HG02943 (cell line): ENCODE measurements at regions not wholly inside any gene's neighbourhood (a gene's known extent, or its start where the extent isn't known, plus 50 kb on each side); places are given as distances from the start of the nearest gene placed in this dataset.
"Not testable (repeated sequence)": the region's sequence is repeated elsewhere in the genome, so short reads cannot be mapped to it uniquely, and the experiment has no call there.

ENCODE experiments used
- ATAC-seq: cut with Tn5 transposase; IDR thresholded peaks from one replicate; pipeline ENCODE4 v1.9.1; 2021; ENCODE audit warnings: mild to moderate bottlenecking, low read depth, moderate library complexity; ENCODE audit not compliant: unreplicated experiment

DNA sequence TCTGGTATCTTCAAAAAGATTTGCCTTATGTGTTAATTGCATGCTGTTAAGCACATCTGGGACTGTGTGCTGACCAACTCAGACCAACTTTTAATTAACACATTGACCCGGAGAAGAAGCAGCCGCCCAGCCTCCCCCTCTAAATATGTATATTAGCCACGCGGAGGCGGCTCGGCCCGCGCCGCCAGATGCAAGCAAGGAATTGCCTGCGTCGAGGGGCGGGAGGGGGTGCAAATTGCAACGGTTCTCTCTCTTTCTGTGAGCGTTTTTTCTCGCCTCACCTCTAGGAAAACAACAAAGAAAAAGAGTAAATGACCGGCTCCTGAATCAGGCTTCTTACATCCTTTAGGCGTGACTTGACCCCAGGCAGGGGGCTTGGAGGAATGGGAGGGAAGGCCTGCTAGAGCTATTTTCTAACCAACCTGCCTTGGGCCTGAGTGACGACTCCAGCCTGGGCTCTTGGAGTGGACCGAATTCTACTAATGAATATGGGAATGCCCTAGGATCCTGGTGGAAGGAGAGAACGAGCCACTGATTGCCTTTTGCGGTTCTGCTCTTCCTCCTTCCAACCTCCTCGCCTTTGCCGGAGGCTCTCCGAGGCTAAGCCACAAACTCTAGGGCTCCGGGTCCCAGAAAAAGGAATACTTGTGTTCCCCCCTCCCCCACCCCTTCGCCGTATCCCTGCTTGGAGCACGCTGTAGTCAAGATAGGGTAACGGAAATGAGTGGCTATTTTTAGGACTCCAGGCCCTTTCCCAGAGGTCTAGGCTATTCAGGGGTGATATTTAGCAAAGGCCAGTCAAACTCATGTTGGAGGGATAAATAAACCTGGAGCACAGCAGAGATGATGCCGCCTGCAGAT, 417.0 kb upstream of the ESRRG start:
- ATAC-seq: no peak

DNA sequence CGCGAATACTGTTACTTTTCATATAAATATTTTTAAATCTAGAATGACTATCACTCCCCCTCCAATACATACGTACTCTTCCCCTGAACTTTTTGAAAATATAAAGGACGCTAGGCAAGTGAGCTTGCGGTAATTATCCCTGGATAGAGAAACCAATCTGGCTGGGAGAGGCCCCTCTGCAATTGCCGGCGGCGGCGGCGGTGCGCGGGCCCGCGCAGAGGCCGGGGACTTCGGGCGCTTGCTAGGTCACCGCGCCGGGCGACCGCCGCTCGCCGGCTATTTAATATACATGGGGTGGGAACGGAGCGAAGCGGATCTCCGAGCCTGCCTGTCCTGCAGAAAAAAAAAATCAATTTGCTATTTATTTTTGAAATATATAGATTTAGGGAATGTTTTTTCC, 416.3 kb upstream of the ESRRG start:
- no peak for ATAC-seq

- ATAC-seq: no peak
Measured at GRCh38 chr1:217138799-217139466, 415.7 kb upstream of the ESRRG start.

DNA sequence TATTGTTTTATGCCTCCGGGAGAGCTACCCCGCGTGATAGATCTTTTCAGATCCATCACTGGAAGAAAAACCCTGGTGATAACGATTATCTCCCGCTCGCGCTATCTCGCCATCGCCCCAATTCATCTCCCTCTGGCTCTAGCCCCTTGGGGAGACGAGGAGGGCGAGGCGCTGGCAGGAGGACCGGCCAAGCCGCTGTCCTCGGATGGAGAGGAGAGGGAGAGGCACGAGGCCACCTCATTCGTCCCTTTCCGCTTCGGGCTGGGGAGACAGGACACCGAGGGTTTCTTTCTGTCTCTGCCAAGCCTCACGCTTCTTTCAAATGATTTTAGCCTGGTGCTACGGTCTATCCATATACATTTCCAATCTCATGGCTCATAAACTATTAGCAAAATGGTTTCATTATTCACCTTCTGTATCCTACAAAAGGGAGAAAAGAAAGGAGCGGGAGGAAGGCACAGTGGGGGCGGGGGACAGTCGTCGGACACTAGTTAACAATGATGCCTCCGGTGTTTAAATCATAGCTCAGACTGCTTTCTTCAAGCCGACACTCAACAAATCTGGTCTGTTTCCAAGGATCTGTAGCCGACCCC, 415.0 kb upstream of the ESRRG start:
- no peak for ATAC-seq

DNA sequence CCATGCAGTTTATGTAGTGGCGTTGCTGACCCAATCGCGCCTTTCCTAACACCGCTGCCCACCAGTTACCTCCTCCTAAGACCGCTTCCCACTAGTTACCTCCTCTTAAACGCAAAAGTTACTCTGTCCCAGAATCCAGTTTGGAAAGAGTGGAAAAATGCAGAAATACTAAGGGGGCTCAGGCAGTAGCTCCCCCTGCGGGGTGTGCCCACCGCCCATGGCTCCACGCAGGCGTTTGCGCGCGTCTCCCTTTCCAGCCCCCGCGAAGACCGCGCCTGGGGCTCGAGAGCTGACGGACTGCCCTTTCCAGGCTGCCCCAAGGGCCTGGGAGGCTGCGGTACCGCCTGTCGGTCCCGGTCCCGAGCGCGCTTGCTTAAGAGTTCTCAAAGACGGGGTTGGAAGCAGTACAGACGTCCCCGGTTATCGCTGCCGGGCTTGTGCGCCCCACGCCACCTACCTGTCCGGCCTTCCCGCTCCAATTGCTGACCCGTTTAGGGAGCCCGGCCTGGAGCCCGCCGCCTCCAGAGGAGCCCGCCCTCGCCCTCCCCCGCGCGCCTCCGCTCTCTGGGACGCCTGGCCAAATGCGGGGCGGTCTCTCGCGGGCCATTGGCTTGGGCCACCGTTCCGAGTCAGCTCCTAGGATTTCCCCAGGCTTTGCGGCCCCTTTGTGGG, 414.1 kb upstream of the ESRRG start:
- ATAC-seq: no peak

DNA sequence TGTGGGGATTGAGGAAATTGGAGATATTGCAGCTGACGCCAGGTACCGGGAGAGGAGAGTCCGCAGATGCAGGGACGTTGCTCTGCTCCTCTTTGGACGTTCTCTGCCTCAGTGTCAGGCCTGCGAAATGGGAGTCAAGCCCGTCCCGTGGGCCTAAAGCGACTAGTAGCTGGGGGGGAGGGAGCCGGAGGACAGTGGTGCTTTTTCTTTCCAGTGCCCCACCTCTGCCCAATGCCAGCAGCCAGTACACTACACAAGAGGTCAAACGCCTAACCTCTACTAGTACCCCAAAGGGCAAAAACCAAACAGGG, 413.6 kb upstream of the ESRRG start:
- ATAC-seq: no peak

DNA sequence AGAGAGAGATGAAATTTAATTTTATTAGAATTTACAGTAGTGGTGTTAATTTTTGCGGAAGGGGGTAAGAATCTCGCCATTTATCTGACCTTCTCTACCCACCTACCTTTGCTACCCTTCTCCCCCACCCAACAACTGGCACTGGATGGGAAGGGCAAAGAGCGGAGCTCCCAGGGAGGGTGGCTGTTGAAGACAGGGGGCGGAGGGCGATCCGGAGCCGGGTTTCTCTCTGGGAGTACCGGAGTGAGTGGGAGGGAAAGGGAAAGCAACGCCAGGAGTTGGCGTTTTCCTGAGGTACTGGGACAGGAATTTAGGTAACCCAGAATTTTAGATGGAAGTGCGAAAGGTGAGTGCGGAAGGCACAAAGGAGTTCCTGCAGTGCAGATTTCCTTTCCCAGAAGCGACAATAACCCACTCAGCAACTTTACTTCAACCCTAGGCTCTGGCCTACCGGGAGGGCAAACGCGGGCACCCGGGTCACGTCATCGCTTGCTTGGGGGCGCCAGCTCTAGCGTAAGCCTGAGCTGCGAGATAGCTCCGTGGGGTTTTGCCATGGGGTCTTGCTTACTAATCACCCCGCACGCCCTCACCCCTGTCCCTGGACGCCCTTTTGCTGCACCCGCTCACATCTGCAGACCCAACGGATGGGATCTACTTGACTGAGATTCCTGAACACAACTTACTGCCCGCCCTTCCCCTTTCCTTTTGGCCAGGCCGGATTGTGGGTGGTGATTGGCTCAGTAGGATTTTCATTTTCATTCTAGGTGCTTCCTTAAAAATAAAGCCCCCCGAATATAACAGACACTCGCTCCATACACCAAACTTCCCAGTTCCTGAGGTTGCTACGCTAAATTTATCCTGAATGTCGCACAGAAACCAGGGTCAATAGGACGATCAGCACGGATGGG, 413.0 kb upstream of the ESRRG start:
- ATAC-seq: no peak

GRCh38 chr1:217135569-217135915, 412.3 kb upstream of the ESRRG start:
- ATAC-seq: no peak

GRCh38 chr1:217134857-217135568, 411.8 kb upstream of the ESRRG start:
- no peak for ATAC-seq

DNA sequence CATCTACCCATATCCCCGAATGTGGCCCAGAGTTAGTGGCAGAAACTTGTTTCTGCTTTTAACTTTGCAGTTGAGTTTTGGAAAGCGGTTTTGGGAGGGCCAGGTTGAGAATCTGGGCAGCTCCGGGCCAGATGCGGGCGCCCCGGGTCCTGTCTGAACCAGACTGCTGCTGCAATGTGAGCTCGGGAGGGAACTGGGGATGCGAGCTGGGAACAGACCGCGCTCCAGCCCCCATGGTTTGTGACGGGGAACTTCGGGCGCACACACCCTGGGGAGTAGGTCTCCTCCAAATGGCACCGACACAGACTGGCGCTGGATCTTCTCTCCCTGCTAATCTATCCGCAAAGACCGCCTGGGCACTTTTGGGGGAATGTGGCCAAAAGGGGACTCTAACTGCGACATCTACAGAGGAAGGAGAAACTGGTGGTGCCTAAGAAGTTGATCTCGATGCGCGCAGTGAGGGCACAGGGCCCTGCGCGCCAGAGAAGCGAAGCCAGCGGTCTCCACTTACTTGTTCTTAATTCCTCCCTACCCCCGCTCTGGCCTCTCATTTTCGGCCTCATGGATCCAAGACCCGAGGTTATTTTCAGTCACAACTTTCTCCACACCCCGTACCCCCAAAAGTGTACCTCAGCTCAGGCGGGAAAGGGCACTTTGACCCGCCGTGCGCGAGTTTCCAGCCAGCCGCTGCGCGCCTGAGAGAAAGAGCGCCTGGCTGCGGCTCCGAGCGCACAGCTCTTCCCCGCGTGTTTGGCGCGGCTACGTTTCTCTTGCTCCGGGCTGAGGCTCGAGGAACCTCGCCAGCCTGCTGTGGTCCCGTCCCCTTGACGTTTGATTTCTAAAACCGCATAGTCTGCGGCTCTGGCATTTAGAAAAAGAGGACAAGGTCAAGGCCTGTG, 411.0 kb upstream of the ESRRG start:
- no peak for ATAC-seq

DNA sequence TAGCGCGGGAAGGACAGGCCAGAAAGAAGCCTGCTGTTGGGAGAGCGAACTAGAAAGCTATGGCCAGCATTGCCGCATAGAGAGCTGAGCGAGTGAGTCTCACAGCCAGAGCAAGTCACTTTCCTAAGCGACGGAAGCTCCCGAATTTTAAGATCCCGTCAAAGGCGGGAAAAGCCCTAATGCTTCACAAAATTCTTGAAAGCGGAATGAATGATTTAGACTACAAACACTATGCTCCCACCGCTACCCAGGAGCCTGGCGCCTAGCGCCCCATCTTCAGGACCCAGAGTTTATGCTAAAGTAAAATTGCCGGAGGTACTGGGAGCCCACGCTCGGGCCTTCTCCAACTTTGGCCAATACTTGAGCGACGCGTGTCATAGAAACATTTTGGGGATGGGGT, 409.9 kb upstream of the ESRRG start:
- no peak for ATAC-seq

DNA sequence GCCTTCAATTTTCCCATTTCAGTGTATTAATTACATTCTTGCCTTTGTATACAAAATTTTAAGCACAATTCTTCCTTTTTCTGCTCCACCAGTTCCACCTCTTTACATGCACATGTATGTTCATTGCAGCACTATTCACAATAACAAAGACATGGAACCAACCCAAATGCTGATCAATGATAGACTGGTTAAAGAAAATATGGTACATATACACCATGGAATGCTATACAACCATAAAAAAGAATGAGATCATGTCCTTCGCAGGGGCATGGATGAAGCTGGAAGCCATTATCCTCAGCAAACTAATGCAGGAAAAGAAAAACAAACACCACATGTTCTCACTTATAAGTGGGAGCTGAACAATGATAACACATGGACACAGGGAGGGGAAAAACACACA, 400.1 kb upstream of the ESRRG start:
- ATAC-seq: not testable (repeated sequence)

DNA sequence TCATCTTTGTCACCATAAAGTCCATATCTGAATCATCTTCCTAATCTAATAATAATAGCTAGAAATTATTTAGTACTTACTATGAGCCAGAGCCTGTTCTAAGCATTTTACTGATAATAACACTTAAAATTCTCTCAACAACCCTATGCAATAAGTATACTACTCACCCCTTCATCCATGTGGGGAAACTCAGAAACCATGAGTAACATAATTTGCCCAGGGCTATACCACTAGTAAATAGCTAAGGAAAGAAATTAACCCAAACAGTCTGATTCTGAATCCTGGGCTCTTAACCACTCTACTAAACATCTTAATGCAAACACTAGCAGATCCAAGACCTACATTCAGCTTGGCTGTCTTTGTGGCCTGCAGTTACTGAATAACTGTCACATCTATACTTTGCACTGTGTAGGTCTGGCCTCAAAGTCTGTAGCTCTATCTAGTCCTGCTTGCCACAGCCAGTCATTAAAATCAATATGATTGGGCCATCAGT, 394.8 kb upstream of the ESRRG start:
- no peak for ATAC-seq

GRCh38 chr1:217115404-217116380, 392.5 kb upstream of the ESRRG start:
- no peak for ATAC-seq

DNA sequence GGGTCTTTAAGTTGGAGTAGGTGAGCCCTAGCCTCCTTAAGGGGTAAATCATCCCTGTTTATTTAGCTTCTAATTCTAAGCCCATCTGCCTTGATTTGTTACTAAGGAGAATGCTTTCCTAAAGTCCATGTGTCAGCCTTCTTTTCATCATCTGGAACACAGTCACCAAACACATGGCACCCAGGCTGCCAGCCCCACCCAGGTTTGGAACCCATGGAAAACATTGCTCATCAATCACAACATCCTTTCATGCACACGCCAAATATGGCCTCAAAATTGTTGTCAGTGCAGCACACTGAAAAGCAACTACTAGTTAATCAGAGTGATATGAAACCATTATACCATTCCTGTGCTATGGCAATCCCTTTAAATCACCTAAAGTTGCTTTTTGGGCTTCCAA, 386.7 kb upstream of the ESRRG start:
- no peak for ATAC-seq

DNA sequence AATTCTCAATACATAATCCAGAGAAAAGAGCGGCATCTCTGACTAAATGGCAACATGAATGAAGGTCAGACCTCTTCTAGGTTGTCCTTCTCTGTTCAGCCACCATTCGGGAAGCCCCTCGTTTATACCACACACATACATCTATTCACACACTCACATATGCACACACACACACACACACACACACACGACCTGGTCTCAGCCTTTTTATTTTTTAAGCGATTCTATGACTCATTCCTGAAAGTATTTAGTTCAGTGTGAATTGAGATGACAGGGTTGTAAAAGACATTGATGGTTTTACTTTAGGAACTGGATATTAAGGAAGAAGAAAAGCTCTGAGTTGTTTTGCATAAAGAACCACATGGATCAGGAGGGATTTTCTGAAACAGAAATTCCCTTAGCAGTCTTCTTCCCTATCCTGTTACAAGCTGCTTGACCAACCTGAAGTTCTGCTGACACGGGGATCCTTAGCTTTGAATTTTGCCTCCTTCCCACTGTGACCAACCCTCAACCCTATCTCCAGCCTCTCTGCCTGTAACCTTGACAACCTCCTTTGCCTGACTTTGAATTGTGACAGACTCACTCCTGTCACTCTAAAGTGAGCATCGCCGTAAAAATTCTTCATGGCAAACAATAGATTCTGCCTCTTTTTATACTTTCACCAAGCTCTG, 383.1 kb upstream of the ESRRG start:
- no peak for ATAC-seq

GRCh38 chr1:217105437-217105836, 382.2 kb upstream of the ESRRG start:
- ATAC-seq: no peak
